HEK293T (cell line): ENCODE measurements at regions not wholly inside any gene's neighbourhood (a gene's known extent, or its start where the extent isn't known, plus 50 kb on each side); places are given as distances from the start of the nearest gene placed in this dataset.
"Not testable (repeated sequence)": the region's sequence is repeated elsewhere in the genome, so short reads cannot be mapped to it uniquely, and the experiment has no call there.

Source experiments
- CTCF ChIA-PET: fragments of 350-600 bp; formaldehyde crosslinking; extraction: SDS; loops from one replicate; lab custom pipeline; 2021; ENCODE audit warnings: antibody characterized with exemption, inconsistent platforms; lab: Yijun Ruan, JAX
- POLR2A ChIA-PET: fragments of 350-600 bp; formaldehyde crosslinking; extraction: SDS; loops from one replicate; lab custom pipeline; 2020; ENCODE audit warnings: antibody characterized with exemption, inconsistent platforms; lab: Yijun Ruan, JAX
- DNase-seq: peaks from one replicate; pipeline ENCODE4 v3.0.0; 2012; ENCODE audit warnings: mixed read lengths; ENCODE audit errors: extremely low spot score
- ARNT ChIP-seq: fragments of 450-650 bp; IDR thresholded peaks from 2 replicates; pipeline ENCODE4 v1.6.1; 2017; ENCODE audit warnings: mild to moderate bottlenecking
- BHLHE40 ChIP-seq: fragments of 450-650 bp; IDR thresholded peaks from 2 replicates; pipeline ENCODE4 v1.6.1; 2016; ENCODE audit warnings: mild to moderate bottlenecking, moderate library complexity, borderline replicate concordance
- CTBP1 ChIP-seq: fragments of 450-650 bp; IDR thresholded peaks from 2 replicates; pipeline ENCODE4 v1.6.1; 2016; ENCODE audit warnings: borderline replicate concordance
- FOXA1 ChIP-seq: fragments of 450-650 bp; IDR thresholded peaks from 2 replicates; pipeline ENCODE4 v1.6.1; 2016; ENCODE audit warnings: mild to moderate bottlenecking
- FOXK2 ChIP-seq: fragments of 450-650 bp; IDR thresholded peaks from 2 replicates; pipeline ENCODE4 v1.6.1; 2016; ENCODE audit warnings: mild to moderate bottlenecking
- FOXM1 ChIP-seq: fragments of 450-650 bp; IDR thresholded peaks from 2 replicates; pipeline ENCODE4 v1.6.1; 2017; ENCODE audit warnings: mild to moderate bottlenecking, borderline replicate concordance
- HDGF ChIP-seq: fragments of 450-650 bp; IDR thresholded peaks from 2 replicates; pipeline ENCODE4 v1.6.1; 2017; ENCODE audit warnings: antibody characterized with exemption, borderline replicate concordance
- L3MBTL2 ChIP-seq: fragments of 450-650 bp; conservative IDR thresholded peaks from 2 replicates; pipeline ENCODE4 v1.6.1; 2016; ENCODE audit warnings: mild to moderate bottlenecking
- LEF1 ChIP-seq: fragments of 450-650 bp; IDR thresholded peaks from 2 replicates; pipeline ENCODE4 v1.6.1; 2017; ENCODE audit warnings: mild to moderate bottlenecking, borderline replicate concordance
- NFRKB ChIP-seq: fragments of 450-650 bp; IDR thresholded peaks from 2 replicates; pipeline ENCODE4 v1.6.1; 2016; ENCODE audit warnings: mild to moderate bottlenecking, moderate library complexity
- SP1 ChIP-seq: fragments of 450-650 bp; IDR thresholded peaks from 2 replicates; pipeline ENCODE4 v1.6.1; 2017
- SUZ12 ChIP-seq: fragments of 450-650 bp; IDR thresholded peaks from 2 replicates; pipeline ENCODE4 v1.6.1; 2016; ENCODE audit warnings: mild to moderate bottlenecking
- TARDBP ChIP-seq: fragments of 450-650 bp; IDR thresholded peaks from 2 replicates; pipeline ENCODE4 v1.6.1; 2016
- ZNF384 ChIP-seq: fragments of 450-650 bp; IDR thresholded peaks from 2 replicates; pipeline ENCODE4 v1.6.1; 2016
- TF ChIP-seq, protein P1 (sequence below): fragments of 450-650 bp; IDR thresholded peaks from 2 replicates; pipeline ENCODE4 v1.6.1; 2016

DNA sequence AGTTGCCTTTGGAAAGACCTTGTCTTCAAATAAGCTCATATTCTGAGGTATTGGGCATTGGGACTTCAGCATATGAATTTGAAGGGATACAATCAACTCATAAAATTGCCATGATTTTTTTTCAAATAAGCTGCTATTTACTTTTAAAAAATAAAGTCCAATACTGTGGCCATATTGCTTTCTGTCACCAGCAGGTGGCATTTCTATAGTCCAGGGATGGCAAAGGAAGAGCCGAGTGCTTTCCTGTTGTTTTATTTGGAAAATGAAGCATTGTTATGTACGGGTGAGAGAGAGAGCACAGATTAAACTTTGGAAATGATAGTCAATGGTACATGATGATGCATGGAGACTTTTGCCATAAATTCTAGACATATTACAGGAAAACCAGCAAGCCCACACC lies 104.1 kb upstream of the DPP6 start:
- POLR2A ChIA-PET = no interaction called here
- TF ChIP-seq FOXA1 = no peak
- TF ChIP-seq CTBP1 = no peak
- no peak for TF ChIP-seq BHLHE40
- no peak for TF ChIP-seq TARDBP
- TF ChIP-seq ARNT = no peak
- no peak for TF ChIP-seq L3MBTL2
- no peak for TF ChIP-seq FOXK2
- DNase-seq = no peak
- CTCF ChIA-PET = interaction anchor here (0.6 kb wide), 1 partner anchor 17 kb away, joined by 3 read pairs; no protein-coding TSS in a partner anchor

DNA sequence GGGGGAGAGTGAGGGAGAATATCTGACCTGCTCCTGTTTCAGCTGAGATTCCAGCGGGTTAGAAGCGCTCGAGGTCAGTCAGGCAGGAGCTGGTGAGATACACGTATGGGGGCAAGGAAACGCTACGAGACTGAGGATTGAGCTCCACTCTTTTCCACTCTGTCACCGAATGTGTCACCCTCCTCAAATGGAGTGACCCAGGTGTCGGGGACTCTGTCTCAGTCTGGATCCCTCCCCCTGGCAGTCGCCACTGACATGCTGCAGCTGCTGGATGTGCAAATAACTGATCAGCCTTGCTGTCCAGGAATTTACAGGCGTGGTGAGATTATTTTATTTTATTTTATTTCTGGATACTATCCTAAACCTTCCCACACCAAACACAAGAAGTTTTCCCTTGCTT lies 100.9 kb upstream of the DPP6 start:
- ChIA-PET POLR2A (no interaction called here), CTCF (no interaction called here)
- TF ChIP-seq SP1 (no peak), L3MBTL2 (no peak), LEF1 (no peak), TARDBP (no peak)
- no peak for DNase-seq

DNA sequence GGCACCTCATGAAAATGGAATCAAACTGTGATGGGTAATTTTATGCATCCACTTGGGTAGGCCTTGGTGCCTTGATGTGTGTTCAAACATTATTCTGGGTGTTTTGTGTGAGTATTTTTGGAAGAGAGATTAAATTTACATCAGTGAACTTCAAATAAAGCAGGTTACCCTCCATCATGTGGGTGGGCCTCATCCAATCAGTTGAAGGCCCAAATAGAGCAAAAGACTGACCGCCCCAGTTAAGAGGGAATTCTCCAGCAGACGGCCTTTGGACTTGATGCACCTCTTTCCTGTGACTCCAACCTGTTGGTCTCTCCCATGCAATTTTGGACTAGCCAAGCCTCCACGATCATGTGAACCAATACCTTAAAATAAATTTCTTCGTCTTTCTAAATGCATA lies 97.7 kb upstream of the DPP6 start:
- CTCF ChIA-PET = no interaction called here
- no peak for DNase-seq
- TF ChIP-seq FOXA1 = no peak
- TF ChIP-seq BHLHE40 = no peak
- no peak for TF ChIP-seq FOXK2
- no peak for TF ChIP-seq NFRKB
- TF ChIP-seq FOXM1 = no peak
- no peak for TF ChIP-seq SP1
- TF ChIP-seq CTBP1 = no peak
- TF ChIP-seq HDGF = no peak
- TF ChIP-seq, protein P1, sequence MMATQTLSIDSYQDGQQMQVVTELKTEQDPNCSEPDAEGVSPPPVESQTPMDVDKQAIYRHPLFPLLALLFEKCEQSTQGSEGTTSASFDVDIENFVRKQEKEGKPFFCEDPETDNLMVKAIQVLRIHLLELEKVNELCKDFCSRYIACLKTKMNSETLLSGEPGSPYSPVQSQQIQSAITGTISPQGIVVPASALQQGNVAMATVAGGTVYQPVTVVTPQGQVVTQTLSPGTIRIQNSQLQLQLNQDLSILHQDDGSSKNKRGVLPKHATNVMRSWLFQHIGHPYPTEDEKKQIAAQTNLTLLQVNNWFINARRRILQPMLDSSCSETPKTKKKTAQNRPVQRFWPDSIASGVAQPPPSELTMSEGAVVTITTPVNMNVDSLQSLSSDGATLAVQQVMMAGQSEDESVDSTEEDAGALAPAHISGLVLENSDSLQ = no peak
- TF ChIP-seq ARNT = no peak
- no peak for TF ChIP-seq SUZ12
- no peak for TF ChIP-seq LEF1
- TF ChIP-seq L3MBTL2 = no peak
- no peak for TF ChIP-seq ZNF384
- TF ChIP-seq TARDBP = no peak
- POLR2A ChIA-PET = no interaction called here

DNA sequence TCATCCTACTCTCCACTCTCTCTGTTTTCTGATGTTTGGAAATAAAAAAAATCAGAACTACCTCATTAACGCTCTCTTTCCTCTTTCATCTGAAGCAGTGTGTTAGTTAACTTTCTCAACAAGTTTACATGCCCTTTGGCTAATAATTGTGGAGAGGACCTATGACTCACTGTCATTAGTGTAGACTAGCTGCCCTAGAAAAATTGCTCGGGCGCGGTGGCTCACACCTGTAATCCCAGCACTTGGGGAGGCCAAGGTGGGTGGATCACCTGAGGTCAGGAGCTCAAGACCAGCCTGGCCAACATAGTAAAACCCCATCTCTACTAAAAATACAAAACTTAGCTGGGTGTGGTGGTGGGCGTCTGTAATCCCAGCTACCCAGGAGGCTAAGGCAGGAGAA lies 94.5 kb upstream of the DPP6 start:
- DNase-seq, POLR2A ChIA-PET, CTCF ChIA-PET: not testable (repeated sequence)

DNA sequence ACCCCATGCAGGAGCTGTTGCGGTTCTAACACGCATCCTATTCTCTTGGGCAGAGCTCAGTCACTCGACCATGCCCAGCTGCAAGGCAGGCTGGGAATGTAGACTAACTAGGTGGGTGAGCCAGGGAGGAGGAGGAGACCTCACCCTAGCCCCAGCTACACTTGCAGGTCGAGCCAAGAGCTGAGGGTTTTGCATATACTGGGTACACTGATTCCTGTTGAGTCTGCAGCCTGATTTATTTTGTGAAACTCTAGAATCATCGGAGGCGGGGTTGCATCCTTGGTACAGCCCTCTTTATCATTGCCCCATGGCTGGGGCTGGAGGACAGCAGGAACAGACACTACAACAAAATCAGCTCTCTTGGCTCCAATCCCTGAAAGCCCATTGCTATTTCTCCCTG lies 93.8 kb upstream of the DPP6 start:
- CTCF ChIA-PET, POLR2A ChIA-PET, DNase-seq: not testable (repeated sequence)

DNA sequence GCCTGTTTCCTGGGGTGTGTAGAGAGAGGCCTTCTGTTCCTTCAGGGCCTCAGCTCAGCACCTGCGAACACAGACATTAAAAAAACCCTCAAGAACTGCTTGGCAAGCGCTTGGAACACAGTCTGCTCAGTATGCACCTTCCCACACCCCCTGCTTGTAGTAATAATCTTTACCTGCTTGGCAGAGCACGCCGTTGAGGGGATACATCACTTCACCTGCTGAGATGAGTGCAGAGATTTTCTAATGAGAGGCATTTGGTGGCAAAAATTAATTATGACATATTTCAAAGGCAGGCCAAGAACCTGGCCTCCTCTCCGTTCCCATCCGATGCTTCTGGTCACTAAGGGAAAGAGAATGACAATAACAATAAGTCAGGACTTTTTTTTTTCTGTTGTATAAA lies 93.4 kb upstream of the DPP6 start:
- CTCF ChIA-PET, POLR2A ChIA-PET, DNase-seq: not testable (repeated sequence)

DNA sequence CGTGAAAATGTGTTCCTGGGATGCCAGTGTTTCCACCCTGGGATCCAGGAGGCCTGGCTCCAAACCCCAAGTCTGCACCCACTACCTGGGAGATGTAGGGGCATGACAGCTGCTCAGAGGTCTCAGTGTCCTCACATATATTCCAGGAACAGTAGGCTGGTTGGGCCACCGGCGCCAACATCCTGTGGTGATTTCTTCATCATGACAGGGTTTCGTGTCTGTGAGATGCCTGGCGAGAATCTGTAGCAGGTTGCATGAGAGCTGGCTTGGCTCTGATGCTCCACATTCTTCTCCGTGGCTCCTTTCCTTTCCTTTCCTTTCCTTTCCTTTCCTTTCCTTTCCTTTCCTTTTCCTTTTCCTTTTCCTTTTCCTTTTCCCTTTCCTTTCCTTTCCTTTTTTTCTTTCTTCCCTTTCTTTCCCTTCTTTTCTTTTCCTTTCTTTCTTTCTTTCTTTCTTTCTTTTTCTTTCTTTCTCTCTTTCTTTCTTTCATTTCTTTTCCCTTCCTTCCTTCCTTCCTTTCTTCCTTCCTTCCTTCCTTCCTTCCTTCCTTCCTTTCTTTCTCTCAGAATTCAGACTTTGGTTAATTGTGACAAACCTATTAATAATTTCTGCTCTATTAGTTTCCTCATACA lies 87.6 kb upstream of the DPP6 start:
- CTCF ChIA-PET, DNase-seq, POLR2A ChIA-PET: not testable (repeated sequence)

DNA sequence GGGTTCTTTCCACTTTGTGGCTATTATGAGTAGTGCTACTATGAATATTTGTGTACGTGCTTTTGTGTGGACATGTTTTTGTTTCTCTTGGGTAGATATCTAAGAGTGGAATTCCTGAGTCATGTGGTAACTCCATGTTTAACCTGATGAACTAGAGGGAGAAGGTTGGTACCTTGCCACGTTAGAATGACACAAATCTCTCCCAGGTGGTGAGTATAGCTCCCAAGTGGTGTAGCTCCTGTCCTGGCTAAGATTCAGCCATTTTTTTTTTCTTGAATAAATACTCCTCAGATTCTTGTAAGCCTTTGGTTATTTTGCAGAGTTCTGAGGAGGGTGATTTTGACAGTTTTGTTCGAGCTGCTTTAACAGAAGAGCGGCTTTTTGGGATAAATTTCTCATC lies 83.2 kb upstream of the DPP6 start:
- POLR2A ChIA-PET, DNase-seq, CTCF ChIA-PET: not testable (repeated sequence)

DNA sequence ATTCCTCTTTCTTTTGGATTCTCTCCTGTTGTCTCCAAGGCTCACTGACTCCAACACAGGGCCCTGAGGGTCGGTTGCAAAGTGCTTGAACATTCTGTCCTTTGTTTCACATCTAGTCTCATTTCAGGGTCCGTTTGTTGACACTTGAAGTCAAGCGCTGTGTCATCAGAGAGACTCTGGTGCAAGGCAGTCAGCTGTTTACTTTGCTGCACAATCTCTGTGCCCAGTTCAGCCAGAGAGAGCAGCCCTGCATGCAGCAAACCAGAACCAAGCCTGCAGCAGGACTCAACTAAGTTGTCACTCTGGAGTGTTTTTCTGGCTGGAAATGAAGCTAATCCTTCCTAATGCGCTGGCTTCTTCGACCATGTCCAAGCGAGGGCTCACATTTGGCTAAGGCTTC lies 77.6 kb upstream of the DPP6 start:
- POLR2A ChIA-PET, CTCF ChIA-PET, DNase-seq: not testable (repeated sequence)

DNA sequence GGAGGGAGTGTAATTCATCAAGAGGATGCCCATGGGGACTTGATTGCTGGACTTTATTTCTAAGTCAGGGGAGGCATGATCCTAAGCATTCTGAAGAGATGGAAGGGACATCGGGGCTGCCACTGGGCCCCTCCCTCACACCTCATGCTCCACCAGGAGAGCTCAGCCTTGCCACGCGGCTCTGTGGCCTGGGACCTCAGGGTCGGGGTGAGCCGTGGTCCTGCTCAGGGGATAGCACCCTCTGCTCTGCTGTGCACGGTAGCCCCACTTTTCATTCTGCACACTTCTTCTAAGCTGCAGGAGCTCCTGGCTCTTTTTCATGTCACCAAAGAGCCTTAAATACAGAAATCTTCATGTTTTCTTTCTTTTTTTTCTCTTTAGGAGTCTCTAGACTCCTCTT lies 75.5 kb upstream of the DPP6 start:
- POLR2A ChIA-PET, DNase-seq, CTCF ChIA-PET: not testable (repeated sequence)

DNA sequence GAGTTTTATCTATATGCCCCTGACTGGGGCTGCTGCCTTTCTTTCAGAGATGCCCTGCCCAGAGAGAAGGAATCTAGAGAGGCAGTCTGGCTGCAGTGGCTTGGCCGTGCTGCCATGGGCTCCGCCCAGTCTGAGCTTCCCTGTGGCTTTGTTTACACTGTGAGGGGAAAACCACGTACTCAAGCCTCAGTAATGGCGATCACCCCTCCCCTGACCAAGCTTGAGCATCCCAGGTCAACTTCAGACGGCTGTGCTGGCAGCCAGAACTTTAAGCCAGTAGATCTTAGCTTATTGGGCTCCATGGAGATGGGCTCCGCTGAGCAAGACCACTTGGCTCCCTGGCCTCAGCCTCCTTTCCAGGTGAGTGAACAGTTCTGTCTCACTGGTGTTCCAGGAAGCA lies 69.0 kb upstream of the DPP6 start:
- CTCF ChIA-PET, DNase-seq, POLR2A ChIA-PET: not testable (repeated sequence)

DNA sequence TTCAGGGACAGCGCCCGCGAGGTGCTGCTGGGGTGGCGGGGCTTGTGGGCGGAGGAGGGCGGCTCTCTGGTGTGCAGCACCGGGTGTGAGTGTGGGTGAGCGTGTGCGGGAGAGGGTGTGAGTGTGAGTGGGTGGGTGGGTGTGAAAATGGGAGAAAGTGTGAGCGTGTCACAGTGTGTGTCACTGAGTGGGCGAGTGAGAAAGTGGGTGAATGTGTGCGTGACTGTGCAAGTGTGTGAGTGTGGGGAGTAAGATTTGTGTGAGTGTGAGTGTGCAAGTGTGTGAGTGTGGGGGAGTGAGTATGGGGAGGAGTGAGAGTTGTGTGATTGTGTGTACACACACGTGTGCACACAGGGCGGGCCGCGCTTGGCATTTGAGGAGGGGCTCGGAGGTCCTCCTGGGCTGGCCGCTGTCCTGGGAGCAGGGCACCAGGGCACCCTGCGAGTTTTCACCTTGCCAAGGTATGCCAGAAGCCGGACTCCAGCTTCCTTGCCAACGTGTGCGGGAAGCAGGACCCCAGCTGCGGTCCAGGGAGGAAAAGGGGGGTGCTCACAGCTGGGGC lies 63.1 kb upstream of the DPP6 start:
- DNase-seq, CTCF ChIA-PET, POLR2A ChIA-PET: not testable (repeated sequence)

DNA sequence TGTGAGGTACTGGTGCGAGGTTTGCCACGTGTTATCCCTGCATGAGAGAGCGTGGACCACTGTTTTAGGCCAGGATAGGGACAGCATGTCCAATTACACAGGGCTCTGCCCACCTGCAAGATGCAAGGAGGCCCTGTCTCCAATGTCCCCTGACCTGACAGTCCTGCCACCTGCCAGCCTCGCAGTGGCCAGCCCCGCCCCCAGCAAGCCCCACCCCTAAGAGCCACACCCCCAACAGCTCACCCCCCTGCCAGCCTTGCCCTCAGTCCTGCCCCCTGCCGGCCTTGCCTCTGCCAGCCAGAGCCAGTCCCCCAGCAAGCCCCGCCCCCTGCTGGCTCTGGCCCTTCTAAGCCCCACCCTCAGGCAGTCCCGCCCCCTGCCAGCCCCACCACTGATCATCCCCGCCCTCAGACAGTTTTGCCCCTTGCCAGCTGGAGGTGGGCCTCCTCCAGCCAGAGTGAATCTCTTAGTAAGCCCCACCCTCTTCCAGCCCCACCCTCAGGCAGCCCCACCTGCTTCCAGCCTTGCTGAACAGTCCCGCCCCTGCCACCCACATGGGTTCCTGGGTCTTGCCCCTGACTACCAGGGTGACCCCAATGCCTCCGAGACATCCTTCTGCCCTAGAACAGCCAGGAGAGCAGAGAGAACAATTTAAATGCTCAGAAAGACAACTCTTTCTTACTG lies 62.3 kb upstream of the DPP6 start:
- POLR2A ChIA-PET, CTCF ChIA-PET, DNase-seq: not testable (repeated sequence)

DNA sequence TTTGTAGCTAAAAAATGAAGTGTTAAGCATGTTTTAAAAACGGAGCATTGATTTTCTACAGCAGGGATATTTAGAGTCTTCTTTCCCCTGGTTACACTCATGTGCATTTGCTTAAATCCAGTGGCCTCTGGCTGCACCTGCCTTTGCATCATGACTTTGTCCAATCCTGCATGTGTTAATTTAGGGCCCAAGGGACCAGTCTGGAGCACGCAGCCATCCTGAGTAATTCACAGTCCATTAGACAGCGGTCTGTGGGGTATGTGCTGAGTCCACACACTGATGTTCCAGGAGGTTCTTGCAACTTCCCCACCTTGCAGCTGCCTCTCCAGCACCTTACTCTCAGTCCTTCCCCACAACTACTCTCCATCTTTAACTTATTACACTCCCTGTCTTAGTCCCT lies 60.7 kb upstream of the DPP6 start:
- DNase-seq, POLR2A ChIA-PET, CTCF ChIA-PET: not testable (repeated sequence)
